HCT116 (cell line): ENCODE measurements at regions not wholly inside any gene's neighbourhood (a gene's known extent, or its start where the extent isn't known, plus 50 kb on each side); places are given as distances from the start of the nearest gene placed in this dataset.

ENCODE experiments used
- ATAC-seq: fragments of 200-7000 bp; cut with Tn5 transposase; 2 replicates; pipeline ENCODE4 v1.9.1; 2020; ENCODE audit warnings: mild to moderate bottlenecking, moderate library complexity
- BruUV-seq: library from RNA; stranded (reverse); fragments of 400-500 nt; replicated peaks from 2 replicates; lab custom pipeline; 2021; lab: Mats Ljungman, UMichigan
- CTCF ChIA-PET: fragments of 300-600 bp; sonication (Branson Sonifier 250); formaldehyde crosslinking; loops from one replicate; lab custom pipeline; 2021; ENCODE audit warnings: antibody characterized with exemption; lab: Charles Lee
- POLR2A ChIA-PET: fragments of 300-600, 350-600 bp; sonication (Branson Sonifier 250); formaldehyde crosslinking; loops from one replicate; lab custom pipeline; 2021; ENCODE audit warnings: antibody characterized with exemption; lab: Charles Lee
- RAD21 ChIA-PET, 2 experiments: fragments of 300-600 bp; sonication (Branson Sonifier 250); formaldehyde crosslinking; loops; one replicate each; lab custom pipeline; 2023; ENCODE audit warnings: low total read pairs in 2 of 2; ENCODE audit not compliant: uncharacterized antibody in 2 of 2, unreplicated experiment in 2 of 2, low non-redundant PET in 1 of 2; lab: Charles Lee
- DNase-seq: peaks from one replicate; pipeline ENCODE4 v3.0.0-alpha.2; 2010; ENCODE audit warnings: low read depth, low spot score
- H2AFZ ChIP-seq: fragments of 200-600 bp; shearing (Covaris generic), sonication (generic); 2 replicates; pipeline ENCODE4 v1.6.1; 2017; ENCODE audit warnings: low read depth, mixed run types, mixed read lengths, antibody characterized with exemption, low read length; ENCODE audit not compliant: poor library complexity, severe bottlenecking
- H3K27ac ChIP-seq: 2 replicates; pipeline ENCODE4 v1.5.1; 2012; ENCODE audit warnings: low read depth, low read length
- H3K27me3 ChIP-seq: fragments of 200-600 bp; sonication (generic); 2 replicates; pipeline ENCODE4 v1.6.1; 2016; ENCODE audit warnings: mixed run types, low read length, mixed read lengths; ENCODE audit not compliant: insufficient read depth
- H3K36me3 ChIP-seq, 2 experiments: fragments of 200-500 bp in 1 of 2; fragments of 200-600 bp in 1 of 2; sonication (Bioruptor generic) in 1 of 2; sonication (generic) in 1 of 2; 2 replicates each; pipeline versions ENCODE4 v1.5.1 to v1.6.1; 2014 to 2016; ENCODE audit warnings: low read length in 2 of 2, inconsistent platforms in 1 of 2, mixed read lengths in 1 of 2, mixed run types in 1 of 2; ENCODE audit not compliant: insufficient read depth in 2 of 2, control insufficient read depth in 1 of 2
- H3K4me1 ChIP-seq, 2 experiments: fragments of 200-600 bp in 1 of 2; sonication (generic) in 1 of 2; 2 replicates each; pipeline versions ENCODE4 v1.5.1 to v1.6.1; 2012 to 2017; ENCODE audit warnings: low read length in 2 of 2, inconsistent platforms in 1 of 2, mild to moderate bottlenecking in 1 of 2, mixed read lengths in 1 of 2, mixed run types in 1 of 2, moderate library complexity in 1 of 2; ENCODE audit not compliant: insufficient read depth in 2 of 2, control insufficient read depth in 1 of 2
- H3K4me2 ChIP-seq: fragments of 200-600 bp; sonication (generic); 2 replicates; pipeline ENCODE4 v1.6.1; 2017; ENCODE audit warnings: mixed run types, low read length, mixed read lengths
- H3K4me3 ChIP-seq, 2 experiments: fragments of 200-600 bp in 1 of 2; sonication (generic) in 1 of 2; replicated peaks in 1 of 2; 2 replicates each; pipeline ENCODE4 v1.5.1; 2011 to 2016; ENCODE audit warnings: low read length in 2 of 2, control low read depth in 1 of 2, low read depth in 1 of 2, mild to moderate bottlenecking in 1 of 2, mixed read lengths in 1 of 2, mixed run types in 1 of 2
- H3K79me2 ChIP-seq: fragments of 200-600 bp; sonication (generic); 2 replicates; pipeline ENCODE4 v1.6.1; 2017; ENCODE audit warnings: mild to moderate bottlenecking, mixed run types, low read length, moderate library complexity, mixed read lengths; ENCODE audit not compliant: insufficient read depth
- H3K9ac ChIP-seq: fragments of 200-600 bp; sonication (generic); 2 replicates; pipeline ENCODE4 v1.6.1; 2016; ENCODE audit warnings: low read length, mixed read lengths
- H3K9me2 ChIP-seq: fragments of 200-600 bp; sonication (generic), shearing (Covaris generic); 2 replicates; pipeline ENCODE4 v1.6.1; 2017; ENCODE audit warnings: mixed run types, mild to moderate bottlenecking, moderate library complexity; ENCODE audit not compliant: insufficient read depth
- H3K9me3 ChIP-seq, 2 experiments: fragments of 200-500 bp in 1 of 2; fragments of 200-600 bp in 1 of 2; sonication (Bioruptor generic) in 1 of 2; sonication (generic) in 1 of 2; 2 replicates each; pipeline ENCODE4 v1.6.1; 2014 to 2017; ENCODE audit warnings: low read length in 2 of 2, mixed read lengths in 2 of 2, inconsistent platforms in 1 of 2, low read depth in 1 of 2, mild to moderate bottlenecking in 1 of 2, mixed run types in 1 of 2, moderate library complexity in 1 of 2; ENCODE audit not compliant: control insufficient read depth in 1 of 2, insufficient read depth in 1 of 2
- H4K20me1 ChIP-seq: fragments of 200-600 bp; sonication (generic), shearing (Covaris generic); 2 replicates; pipeline ENCODE4 v1.6.1; 2017; ENCODE audit warnings: mixed run types, mild to moderate bottlenecking, moderate library complexity; ENCODE audit not compliant: insufficient read depth
- EGR1 ChIP-seq: IDR thresholded peaks from 2 replicates; pipeline ENCODE4 v1.6.1; 2012; ENCODE audit warnings: low read depth
- ELF1 ChIP-seq: IDR thresholded peaks from 2 replicates; pipeline ENCODE4 v1.6.1; 2012; ENCODE audit warnings: low read depth, borderline replicate concordance
- EZH2 ChIP-seq: fragments of 200-600 bp; sonication (generic); IDR thresholded peaks from 2 replicates; pipeline ENCODE4 v1.6.1; 2017; ENCODE audit warnings: antibody characterized with exemption, mixed run types
- EZH2phosphoT487 ChIP-seq: fragments of 200-600 bp; IDR thresholded peaks from 2 replicates; pipeline ENCODE4 v1.6.1; 2018; ENCODE audit warnings: antibody characterized with exemption, borderline replicate concordance
- FOSL1 ChIP-seq: IDR thresholded peaks from 2 replicates; pipeline ENCODE4 v1.6.1; 2012; ENCODE audit warnings: low read depth
- JUND ChIP-seq: IDR thresholded peaks from 2 replicates; pipeline ENCODE4 v1.6.1; 2012
- POLR2A ChIP-seq: IDR thresholded peaks from 2 replicates; pipeline ENCODE4 v1.7.0; 2011; ENCODE audit warnings: borderline replicate concordance; ENCODE audit not compliant: insufficient read depth, insufficient read length; ENCODE audit errors: extremely low read depth
- POLR2AphosphoS5 ChIP-seq: IDR thresholded peaks from 2 replicates; pipeline ENCODE4 v1.6.1; 2011; ENCODE audit warnings: mild to moderate bottlenecking, low read depth, low read length, moderate library complexity
- RAD21 ChIP-seq: IDR thresholded peaks from 2 replicates; pipeline ENCODE4 v1.6.1; 2012; ENCODE audit warnings: low read depth, mild to moderate bottlenecking
- SP1 ChIP-seq: IDR thresholded peaks from 2 replicates; pipeline ENCODE4 v1.6.1; 2012; ENCODE audit warnings: low read depth
- SRF ChIP-seq: IDR thresholded peaks from 2 replicates; pipeline ENCODE4 v1.6.1; 2012; ENCODE audit warnings: low read depth
- TCF7L2 ChIP-seq: IDR thresholded peaks from 2 replicates; pipeline ENCODE4 v1.7.0; 2011; ENCODE audit warnings: borderline replicate concordance, inconsistent platforms; ENCODE audit not compliant: insufficient read depth, insufficient read length; ENCODE audit errors: extremely low read depth
- ZFX ChIP-seq: fragments of 450-650 bp; IDR thresholded peaks from 2 replicates; pipeline ENCODE4 v1.6.1; 2017
- intact Hi-C: fragments of 100-400 bp; cut with micrococcal nuclease; formaldehyde crosslinking; loops from 2 replicates; pipeline ENCODE4 v1.10.0; 2022
- TF ChIP-seq, protein P1 (sequence below): IDR thresholded peaks from 2 replicates; pipeline ENCODE4 v1.6.1; 2012
- TF ChIP-seq, protein P2 (sequence below): IDR thresholded peaks from 2 replicates; pipeline ENCODE4 v1.6.1; 2012; ENCODE audit warnings: low read depth
- TF ChIP-seq, protein P3 (sequence below), 3 experiments: fragments of 200-600 bp in 1 of 3; sonication (generic) in 1 of 3; IDR thresholded peaks in 2 of 3; conservative IDR thresholded peaks in 1 of 3; 2 replicates each; pipeline ENCODE4 v1.5.1; 2012 to 2017; ENCODE audit warnings: low read depth in 2 of 3, low read length in 2 of 3, antibody characterized with exemption in 1 of 3, borderline replicate concordance in 1 of 3, control low read depth in 1 of 3, mild to moderate bottlenecking in 1 of 3, mixed read lengths in 1 of 3, mixed run types in 1 of 3, moderate library complexity in 1 of 3; ENCODE audit not compliant: insufficient read depth in 1 of 3
- TF ChIP-seq, protein P4 (sequence below): IDR thresholded peaks from 2 replicates; pipeline ENCODE4 v1.6.1; 2011; ENCODE audit warnings: mild to moderate bottlenecking, low read length, moderate library complexity; ENCODE audit not compliant: insufficient replicate concordance; ENCODE audit errors: extremely low read depth

DNA sequence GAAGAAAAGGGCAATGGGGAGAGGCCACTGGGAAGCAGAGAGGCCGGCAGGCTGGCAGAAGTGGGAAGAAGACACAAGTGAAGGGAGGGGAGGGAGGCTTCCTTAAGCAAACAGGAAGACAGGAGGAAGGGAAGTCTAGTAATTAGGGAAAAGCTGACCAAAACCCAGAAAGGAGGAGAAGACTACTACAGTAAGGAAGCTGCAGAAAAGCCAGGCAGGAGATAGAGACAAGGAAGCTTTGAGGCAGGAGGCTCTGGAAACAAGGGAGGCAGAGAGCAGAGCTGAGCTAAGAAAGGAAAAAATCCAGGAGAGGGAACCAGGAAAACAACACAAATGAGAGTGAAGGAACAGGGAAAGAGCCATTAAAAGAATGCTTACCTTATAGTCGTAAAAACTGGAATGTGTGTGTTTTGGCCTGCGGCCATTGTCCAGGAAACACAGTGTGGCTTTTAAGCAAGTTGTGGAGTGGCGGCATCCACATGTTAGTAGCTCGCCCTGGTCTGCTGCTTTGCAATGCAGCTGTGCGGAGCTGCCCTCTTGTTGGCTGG lies 317.1 kb upstream of the CLINT1 start:
- RAD21 ChIA-PET: no interaction called here
- no peak for ATAC-seq

More for the DNA sequence above, 317.1 kb upstream of the CLINT1 start:
- Histone ChIP-seq H3K27me3 (peaks cover 50% of the 10 kb centered on the region; the same call in 1 of the 2 replicates), H4K20me1 (no peaks in the 10 kb centered on the region), H3K9me3 (no peaks in the 10 kb centered on the region), H3K79me2 (no peaks in the 10 kb centered on the region), H3K4me2 (no peak overlapping the region), H3K9me2 (no peaks in the 10 kb centered on the region), H3K4me1 (no peaks in the 10 kb centered on the region), H3K36me3 (no peaks in the 10 kb centered on the region), H3K4me3 (no peak overlapping the region), H2AFZ (no peak overlapping the region), H3K27ac (no peak overlapping the region), H3K9ac (no peak overlapping the region)
- DNase-seq: no peak
- no peak for TF ChIP-seq ELF1
- TF ChIP-seq JUND: no peak
- TF ChIP-seq POLR2AphosphoS5: no peak
- TF ChIP-seq EZH2: no peak
- no peak for TF ChIP-seq TCF7L2
- no peak for TF ChIP-seq EGR1
- TF ChIP-seq SRF: no peak
- TF ChIP-seq SP1: no peak
- TF ChIP-seq RAD21: no peak
- TF ChIP-seq ZFX: no peak
- TF ChIP-seq, protein P1, sequence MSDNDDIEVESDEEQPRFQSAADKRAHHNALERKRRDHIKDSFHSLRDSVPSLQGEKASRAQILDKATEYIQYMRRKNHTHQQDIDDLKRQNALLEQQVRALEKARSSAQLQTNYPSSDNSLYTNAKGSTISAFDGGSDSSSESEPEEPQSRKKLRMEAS: no peak
- no peak for TF ChIP-seq FOSL1
- no peak for TF ChIP-seq POLR2A
- TF ChIP-seq, protein P2, sequence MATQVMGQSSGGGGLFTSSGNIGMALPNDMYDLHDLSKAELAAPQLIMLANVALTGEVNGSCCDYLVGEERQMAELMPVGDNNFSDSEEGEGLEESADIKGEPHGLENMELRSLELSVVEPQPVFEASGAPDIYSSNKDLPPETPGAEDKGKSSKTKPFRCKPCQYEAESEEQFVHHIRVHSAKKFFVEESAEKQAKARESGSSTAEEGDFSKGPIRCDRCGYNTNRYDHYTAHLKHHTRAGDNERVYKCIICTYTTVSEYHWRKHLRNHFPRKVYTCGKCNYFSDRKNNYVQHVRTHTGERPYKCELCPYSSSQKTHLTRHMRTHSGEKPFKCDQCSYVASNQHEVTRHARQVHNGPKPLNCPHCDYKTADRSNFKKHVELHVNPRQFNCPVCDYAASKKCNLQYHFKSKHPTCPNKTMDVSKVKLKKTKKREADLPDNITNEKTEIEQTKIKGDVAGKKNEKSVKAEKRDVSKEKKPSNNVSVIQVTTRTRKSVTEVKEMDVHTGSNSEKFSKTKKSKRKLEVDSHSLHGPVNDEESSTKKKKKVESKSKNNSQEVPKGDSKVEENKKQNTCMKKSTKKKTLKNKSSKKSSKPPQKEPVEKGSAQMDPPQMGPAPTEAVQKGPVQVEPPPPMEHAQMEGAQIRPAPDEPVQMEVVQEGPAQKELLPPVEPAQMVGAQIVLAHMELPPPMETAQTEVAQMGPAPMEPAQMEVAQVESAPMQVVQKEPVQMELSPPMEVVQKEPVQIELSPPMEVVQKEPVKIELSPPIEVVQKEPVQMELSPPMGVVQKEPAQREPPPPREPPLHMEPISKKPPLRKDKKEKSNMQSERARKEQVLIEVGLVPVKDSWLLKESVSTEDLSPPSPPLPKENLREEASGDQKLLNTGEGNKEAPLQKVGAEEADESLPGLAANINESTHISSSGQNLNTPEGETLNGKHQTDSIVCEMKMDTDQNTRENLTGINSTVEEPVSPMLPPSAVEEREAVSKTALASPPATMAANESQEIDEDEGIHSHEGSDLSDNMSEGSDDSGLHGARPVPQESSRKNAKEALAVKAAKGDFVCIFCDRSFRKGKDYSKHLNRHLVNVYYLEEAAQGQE: no peak
- no peak for TF ChIP-seq EZH2phosphoT487
- TF ChIP-seq, protein P3, sequence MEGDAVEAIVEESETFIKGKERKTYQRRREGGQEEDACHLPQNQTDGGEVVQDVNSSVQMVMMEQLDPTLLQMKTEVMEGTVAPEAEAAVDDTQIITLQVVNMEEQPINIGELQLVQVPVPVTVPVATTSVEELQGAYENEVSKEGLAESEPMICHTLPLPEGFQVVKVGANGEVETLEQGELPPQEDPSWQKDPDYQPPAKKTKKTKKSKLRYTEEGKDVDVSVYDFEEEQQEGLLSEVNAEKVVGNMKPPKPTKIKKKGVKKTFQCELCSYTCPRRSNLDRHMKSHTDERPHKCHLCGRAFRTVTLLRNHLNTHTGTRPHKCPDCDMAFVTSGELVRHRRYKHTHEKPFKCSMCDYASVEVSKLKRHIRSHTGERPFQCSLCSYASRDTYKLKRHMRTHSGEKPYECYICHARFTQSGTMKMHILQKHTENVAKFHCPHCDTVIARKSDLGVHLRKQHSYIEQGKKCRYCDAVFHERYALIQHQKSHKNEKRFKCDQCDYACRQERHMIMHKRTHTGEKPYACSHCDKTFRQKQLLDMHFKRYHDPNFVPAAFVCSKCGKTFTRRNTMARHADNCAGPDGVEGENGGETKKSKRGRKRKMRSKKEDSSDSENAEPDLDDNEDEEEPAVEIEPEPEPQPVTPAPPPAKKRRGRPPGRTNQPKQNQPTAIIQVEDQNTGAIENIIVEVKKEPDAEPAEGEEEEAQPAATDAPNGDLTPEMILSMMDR (IDR thresholded peaks at IDR 0.05 in 2 of 3, conservative IDR thresholded peaks at IDR 0.05 in 1 of 3; ENCODE audit: borderline replicate concordance in 1 of 3, insufficient read depth in 1 of 3, low read depth in 2 of 3, low read length in 2 of 3): no peak
- TF ChIP-seq, protein P4, sequence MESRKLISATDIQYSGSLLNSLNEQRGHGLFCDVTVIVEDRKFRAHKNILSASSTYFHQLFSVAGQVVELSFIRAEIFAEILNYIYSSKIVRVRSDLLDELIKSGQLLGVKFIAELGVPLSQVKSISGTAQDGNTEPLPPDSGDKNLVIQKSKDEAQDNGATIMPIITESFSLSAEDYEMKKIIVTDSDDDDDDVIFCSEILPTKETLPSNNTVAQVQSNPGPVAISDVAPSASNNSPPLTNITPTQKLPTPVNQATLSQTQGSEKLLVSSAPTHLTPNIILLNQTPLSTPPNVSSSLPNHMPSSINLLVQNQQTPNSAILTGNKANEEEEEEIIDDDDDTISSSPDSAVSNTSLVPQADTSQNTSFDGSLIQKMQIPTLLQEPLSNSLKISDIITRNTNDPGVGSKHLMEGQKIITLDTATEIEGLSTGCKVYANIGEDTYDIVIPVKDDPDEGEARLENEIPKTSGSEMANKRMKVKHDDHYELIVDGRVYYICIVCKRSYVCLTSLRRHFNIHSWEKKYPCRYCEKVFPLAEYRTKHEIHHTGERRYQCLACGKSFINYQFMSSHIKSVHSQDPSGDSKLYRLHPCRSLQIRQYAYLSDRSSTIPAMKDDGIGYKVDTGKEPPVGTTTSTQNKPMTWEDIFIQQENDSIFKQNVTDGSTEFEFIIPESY: no peak
- ChIA-PET POLR2A (no interaction called here), CTCF (interaction anchor here (1.1 to 1.7 kb wide), 4 partner anchors 517 to 957 kb away, joined by 3 to 7 read pairs (median 4); no protein-coding TSS in a partner anchor)
- intact Hi-C loops: loop anchor here (1.0 to 2.0 kb wide), 4 partner anchors 519 to 957 kb away; no protein-coding TSS in a partner anchor
- no TSS peak for BruUV-seq
